H9 (cell line): ENCODE measurements at regions not wholly inside any gene's neighbourhood (a gene's known extent, or its start where the extent isn't known, plus 50 kb on each side); places are given as distances from the start of the nearest gene placed in this dataset.

ENCODE experiments used
- DNase-seq: peaks from one replicate; pipeline ENCODE4 v3.0.0-alpha.2; 2017
- H2AFZ ChIP-seq: one replicate; pipeline ENCODE4 v1.6.1; 2013; ENCODE audit warnings: mild to moderate bottlenecking, low read length, control low read depth, moderate library complexity
- H2AK5ac ChIP-seq: 2 replicates; pipeline ENCODE4 v1.6.1; 2013; ENCODE audit warnings: low read length, control low read depth, mixed read lengths; ENCODE audit not compliant: insufficient read length
- H2BK120ac ChIP-seq: one replicate; pipeline ENCODE4 v1.6.1; 2013; ENCODE audit warnings: low read depth, mild to moderate bottlenecking, low read length, control low read depth, inconsistent platforms; ENCODE audit not compliant: poor library complexity, severe bottlenecking
- H2BK12ac ChIP-seq: 2 replicates; pipeline ENCODE4 v1.6.1; 2013; ENCODE audit warnings: low read length, control low read depth, mixed read lengths, low read depth; ENCODE audit not compliant: insufficient read length
- H2BK15ac ChIP-seq: 2 replicates; pipeline ENCODE4 v1.6.1; 2013; ENCODE audit warnings: low read depth, low read length, control low read depth
- H2BK20ac ChIP-seq: one replicate; pipeline ENCODE4 v1.6.1; 2013; ENCODE audit warnings: low read depth, mild to moderate bottlenecking, low read length, control low read depth, inconsistent platforms; ENCODE audit not compliant: poor library complexity, severe bottlenecking
- H2BK5ac ChIP-seq: 2 replicates; pipeline ENCODE4 v1.6.1; 2013; ENCODE audit warnings: low read length, control low read depth, mixed read lengths; ENCODE audit not compliant: insufficient read length
- H3K14ac ChIP-seq: 2 replicates; pipeline ENCODE4 v1.6.1; 2013; ENCODE audit warnings: low read length, control low read depth; ENCODE audit not compliant: insufficient read depth
- H3K18ac ChIP-seq: 2 replicates; pipeline ENCODE4 v1.6.1; 2013; ENCODE audit warnings: low read depth, mild to moderate bottlenecking, mixed read lengths, low read length, control low read depth; ENCODE audit not compliant: insufficient read length
- H3K23ac ChIP-seq: 2 replicates; pipeline ENCODE4 v1.6.1; 2013; ENCODE audit warnings: low read length, control low read depth, mixed read lengths, low read depth; ENCODE audit not compliant: insufficient read length
- H3K23me2 ChIP-seq: 2 replicates; pipeline ENCODE4 v1.6.1; 2013; ENCODE audit warnings: low read depth, mild to moderate bottlenecking, mixed read lengths, low read length, control low read depth; ENCODE audit not compliant: insufficient read length, poor library complexity, severe bottlenecking
- H3K27ac ChIP-seq: 2 replicates; pipeline ENCODE4 v1.5.1; 2013; ENCODE audit warnings: low read length, control low read depth, mixed read lengths, low read depth; ENCODE audit not compliant: insufficient read length
- H3K27me3 ChIP-seq: 2 replicates; pipeline ENCODE4 v1.6.1; 2013; ENCODE audit warnings: low read length, control low read depth, inconsistent platforms; ENCODE audit not compliant: insufficient read depth
- H3K4ac ChIP-seq: 2 replicates; pipeline ENCODE4 v1.6.1; 2013; ENCODE audit warnings: low read depth, mild to moderate bottlenecking, control low read depth, inconsistent platforms, low read length, moderate library complexity
- H3K4me1 ChIP-seq: 2 replicates; pipeline ENCODE4 v1.6.1; 2013; ENCODE audit warnings: low read length, control low read depth, inconsistent platforms; ENCODE audit not compliant: insufficient read depth
- H3K4me2 ChIP-seq: 2 replicates; pipeline ENCODE4 v1.6.1; 2013; ENCODE audit warnings: low read length, control low read depth, mixed read lengths; ENCODE audit not compliant: insufficient read length, insufficient read depth
- H3K56ac ChIP-seq: 2 replicates; pipeline ENCODE4 v1.6.1; 2013; ENCODE audit warnings: low read depth, mild to moderate bottlenecking, mixed read lengths, low read length, control low read depth; ENCODE audit not compliant: insufficient read length
- H3K79me1 ChIP-seq: 2 replicates; pipeline ENCODE4 v1.6.1; 2013; ENCODE audit warnings: low read depth, mild to moderate bottlenecking, moderate library complexity, low read length, control low read depth, inconsistent platforms; ENCODE audit not compliant: insufficient read depth, poor library complexity, severe bottlenecking
- H3K79me2 ChIP-seq: 2 replicates; pipeline ENCODE4 v1.6.1; 2013; ENCODE audit warnings: low read length, control low read depth, inconsistent platforms; ENCODE audit not compliant: insufficient read depth
- H3K9ac ChIP-seq: 2 replicates; pipeline ENCODE4 v1.6.1; 2013; ENCODE audit warnings: low read length, control low read depth, mixed read lengths; ENCODE audit not compliant: insufficient read length; ENCODE audit errors: extremely low read depth
- H3K9me3 ChIP-seq: one replicate; pipeline ENCODE4 v1.6.1; 2013; ENCODE audit warnings: low read depth, low read length, inconsistent platforms; ENCODE audit not compliant: control insufficient read depth
- H3T11ph ChIP-seq: one replicate; pipeline ENCODE4 v1.6.1; 2013; ENCODE audit warnings: mild to moderate bottlenecking, low read length, control low read depth, inconsistent platforms
- H4K20me1 ChIP-seq: one replicate; pipeline ENCODE4 v1.6.1; 2013; ENCODE audit not compliant: control insufficient read depth, insufficient read length, insufficient read depth
- H4K5ac ChIP-seq: 2 replicates; pipeline ENCODE4 v1.6.1; 2013; ENCODE audit warnings: low read depth, mild to moderate bottlenecking, mixed read lengths, low read length, control low read depth; ENCODE audit not compliant: insufficient read length
- H4K8ac ChIP-seq: replicated peaks from 2 replicates; pipeline ENCODE4 v1.6.1; 2013; ENCODE audit warnings: low read length, control low read depth, mixed read lengths, low read depth; ENCODE audit not compliant: insufficient read length
- H4K91ac ChIP-seq: 2 replicates; pipeline ENCODE4 v1.6.1; 2013; ENCODE audit warnings: low read depth, mild to moderate bottlenecking, moderate library complexity, mixed read lengths, low read length, control low read depth; ENCODE audit not compliant: insufficient read length
- H3K27ac Mint-ChIP-seq, 3 experiments: 2 replicates in 2 of 3; 3 replicates in 1 of 3; pipeline ENCODE4 v1.8.0; 2020 to 2021; ENCODE audit warnings: mixed read lengths in 3 of 3, mild to moderate bottlenecking in 1 of 3, moderate library complexity in 1 of 3
- H3K27me3 Mint-ChIP-seq: 2 replicates; pipeline ENCODE4 v1.8.0; 2021; ENCODE audit warnings: low read depth, mild to moderate bottlenecking, moderate library complexity, mixed read lengths
- H3K36me3 Mint-ChIP-seq, 3 experiments: 2 replicates in 2 of 3; 3 replicates in 1 of 3; pipeline ENCODE4 v1.8.0; 2020 to 2021; ENCODE audit warnings: low read depth in 3 of 3, mixed read lengths in 3 of 3; ENCODE audit not compliant: insufficient read depth in 1 of 3
- H3K4me1 Mint-ChIP-seq, 2 experiments: 2 replicates each; pipeline ENCODE4 v1.8.0; 2020; ENCODE audit warnings: mixed read lengths in 2 of 2
- H3K4me3 Mint-ChIP-seq, 2 experiments: 2 replicates in 1 of 2; 3 replicates in 1 of 2; pipeline ENCODE4 v1.8.0; 2020 to 2021; ENCODE audit warnings: mild to moderate bottlenecking in 2 of 2, mixed read lengths in 2 of 2, moderate library complexity in 1 of 2
- H3K9me3 Mint-ChIP-seq, 2 experiments: 2 replicates in 1 of 2; 3 replicates in 1 of 2; pipeline ENCODE4 v1.8.0; 2020; ENCODE audit warnings: mild to moderate bottlenecking in 2 of 2, mixed read lengths in 2 of 2, moderate library complexity in 1 of 2
- CTCF ChIP-seq: fragments of 200-600 bp; sonication (generic); conservative IDR thresholded peaks from 3 replicates; pipeline ENCODE4 v1.8.0; 2021; ENCODE audit warnings: antibody characterized with exemption, mild to moderate bottlenecking
- WGBS: extraction: QIAGEN DNeasy Blood & Tissue Kit; methylation state at CpG from one replicate; pipeline ENCODE4 v1.1.7; 2013; ENCODE audit warnings: missing lambda C conversion rate, low lambda C conversion rate, mixed read lengths; ENCODE audit not compliant: insufficient read length; ENCODE audit errors: extremely low coverage; 5-methylcytosine and 5-hydroxymethylcytosine counted together

GRCh38 chr10:78707745-78708144 lies 361.0 kb upstream of the ZMIZ1 start:
- no CpG with 5 or more reads among the region's 4 CpGs for WGBS
- Histone ChIP-seq H2AFZ (no peak overlapping the region), H2BK120ac (no peak overlapping the region)

More at GRCh38 chr10:78707745-78708144, 361.0 kb upstream of the ZMIZ1 start:
- Histone ChIP-seq H2BK12ac (no peak overlapping the region), H3K18ac (no peak overlapping the region), H3K9ac (no peak overlapping the region), H3K4me1 (no peaks in the 10 kb centered on the region), H3K79me1 (no peaks in the 10 kb centered on the region), H3K27me3 (no peaks in the 10 kb centered on the region; the same call in 1 of the 2 replicates), H3K27ac (no peak overlapping the region), H2BK20ac (no peak overlapping the region), H2BK15ac (no peak overlapping the region), H3T11ph (no peak overlapping the region), H3K4ac (no peak overlapping the region), H3K56ac (no peak overlapping the region), H4K8ac (no peak overlapping the region), H4K20me1 (no peaks in the 10 kb centered on the region), H3K23ac (no peak overlapping the region), H3K9me3 (no peaks in the 10 kb centered on the region), H3K23me2 (no peaks in the 10 kb centered on the region), H3K14ac (no peak overlapping the region; the same call in 1 of the 2 replicates), H4K91ac (no peak overlapping the region), H3K4me2 (no peak overlapping the region), H4K5ac (no peak overlapping the region), H2BK5ac (no peak overlapping the region), H2AK5ac (no peak overlapping the region), H3K79me2 (no peaks in the 10 kb centered on the region)
- no peak overlapping the region for H3K27ac Mint-ChIP-seq
- no peaks in the 10 kb centered on the region for H3K36me3 Mint-ChIP-seq
- no peak for DNase-seq
- H3K4me1 Mint-ChIP-seq = no peaks in the 10 kb centered on the region
- no peak for TF ChIP-seq CTCF
- H3K9me3 Mint-ChIP-seq = no peaks in the 10 kb centered on the region
- H3K27me3 Mint-ChIP-seq = peaks cover 23% of the 10 kb centered on the region
- H3K4me3 Mint-ChIP-seq = no peak overlapping the region
